ENCODE measurements at regions not wholly inside any gene's neighbourhood (a gene's known extent, or its start where the extent isn't known, plus 50 kb on each side); places are given as distances from the start of the nearest gene placed in this dataset.

- DNase-seq: no peak
- H3K27me3 Mint-ChIP-seq (ENCODE audit: low read depth): peaks cover 2% of the 10 kb centered on the region
- H3K27ac Mint-ChIP-seq: no peak overlapping the region
- no peak overlapping the region for H3K4me3 Mint-ChIP-seq
- no peak for ATAC-seq
- H3K36me3 Mint-ChIP-seq (ENCODE audit: low read depth): no peaks in the 10 kb centered on the region
- ChIA-PET POLR2A (no interaction called here), CTCF (no interaction called here)
- H3K9me3 Mint-ChIP-seq (ENCODE audit: insufficient read depth): no peaks in the 10 kb centered on the region
- no peaks in the 10 kb centered on the region for H3K4me1 Mint-ChIP-seq (ENCODE audit: low read depth)
Observed at GRCh38 chr5:82855893-82856550, 221.2 kb downstream of the TMEM167A start.

- Mint-ChIP-seq H3K4me1 (ENCODE audit: low read depth) (no peaks in the 10 kb centered on the region), H3K27ac (no peak overlapping the region), H3K27me3 (ENCODE audit: low read depth) (peaks cover 2% of the 10 kb centered on the region), H3K9me3 (ENCODE audit: insufficient read depth) (no peaks in the 10 kb centered on the region), H3K4me3 (no peak overlapping the region), H3K36me3 (ENCODE audit: low read depth) (no peaks in the 10 kb centered on the region)
- ATAC-seq (no peak), DNase-seq (no peak)
- ChIA-PET CTCF (no interaction called here), POLR2A (no interaction called here)
Observed at GRCh38 chr5:82854956-82855355, 222.2 kb downstream of the TMEM167A start.

DNA sequence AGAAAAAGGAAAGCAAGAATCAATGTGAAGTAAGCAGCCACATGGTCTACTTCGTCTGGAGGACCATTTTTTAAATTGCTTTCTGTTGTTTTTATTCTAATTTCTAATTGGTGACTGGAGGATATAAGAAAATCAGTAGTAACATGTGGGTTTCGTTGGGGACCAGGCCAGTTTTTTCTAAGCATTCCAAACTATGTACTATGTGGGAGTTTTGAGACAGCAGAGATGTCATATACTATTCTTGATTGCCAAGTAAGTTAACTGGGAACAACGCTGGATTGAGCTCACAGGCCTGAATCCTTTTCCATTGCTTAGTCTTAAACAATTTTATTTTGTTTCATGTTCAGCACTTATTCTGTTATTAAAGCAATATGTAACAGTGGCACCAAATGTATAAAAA is 225.7 kb downstream of the TMEM167A start:
- H3K27ac Mint-ChIP-seq: no peak overlapping the region
- POLR2A ChIA-PET: no interaction called here

GRCh38 chr5:82850393-82850792 is 226.8 kb downstream of the TMEM167A start:
- Mint-ChIP-seq H3K4me1 (ENCODE audit: low read depth) (no peaks in the 10 kb centered on the region), H3K36me3 (ENCODE audit: low read depth) (no peaks in the 10 kb centered on the region), H3K4me3 (no peak overlapping the region), H3K27me3 (ENCODE audit: low read depth) (peaks cover under 1% of the 10 kb centered on the region), H3K27ac (no peak overlapping the region), H3K9me3 (ENCODE audit: insufficient read depth) (no peaks in the 10 kb centered on the region)
- CTCF ChIA-PET: no interaction called here
- ATAC-seq (no peak), DNase-seq (no peak)
- POLR2A ChIA-PET: no interaction called here

More for the DNA sequence above, 225.7 kb downstream of the TMEM167A start:
- ATAC-seq (no peak), DNase-seq (no peak)
- Mint-ChIP-seq H3K4me3 (no peak overlapping the region), H3K27me3 (ENCODE audit: low read depth) (no peaks in the 10 kb centered on the region), H3K36me3 (ENCODE audit: low read depth) (no peaks in the 10 kb centered on the region), H3K9me3 (ENCODE audit: insufficient read depth) (no peaks in the 10 kb centered on the region), H3K4me1 (ENCODE audit: low read depth) (no peaks in the 10 kb centered on the region)
- CTCF ChIA-PET: no interaction called here

GRCh38 chr5:82849885-82850284 is 227.3 kb downstream of the TMEM167A start:
- Mint-ChIP-seq H3K4me1 (ENCODE audit: low read depth) (no peaks in the 10 kb centered on the region), H3K9me3 (ENCODE audit: insufficient read depth) (no peaks in the 10 kb centered on the region), H3K27ac (no peak overlapping the region), H3K4me3 (no peak overlapping the region), H3K36me3 (ENCODE audit: low read depth) (no peaks in the 10 kb centered on the region), H3K27me3 (ENCODE audit: low read depth) (peaks cover 5% of the 10 kb centered on the region)
- CTCF ChIA-PET: no interaction called here
- POLR2A ChIA-PET: no interaction called here
- DNase-seq (no peak), ATAC-seq (no peak)

DNA sequence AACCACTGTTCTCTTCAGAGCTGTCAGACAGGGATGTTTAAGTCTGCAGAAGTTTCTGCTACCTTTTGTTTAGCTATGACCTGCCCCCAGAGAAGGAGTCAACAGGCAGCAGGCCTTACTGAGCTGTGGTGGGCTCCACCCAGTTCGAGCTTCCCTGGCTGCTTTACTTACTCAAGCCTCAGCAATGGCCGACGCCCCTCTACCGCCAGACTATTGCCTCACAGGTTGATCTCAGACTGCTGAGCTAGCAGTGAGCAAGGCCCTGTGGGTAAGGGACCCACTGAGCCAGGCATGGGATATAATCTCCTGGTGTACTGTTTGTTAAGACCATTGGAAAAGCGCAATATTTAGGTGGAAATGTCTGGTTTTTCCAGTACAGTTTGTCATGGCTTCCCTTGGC is 229.6 kb downstream of the TMEM167A start:
- H3K27ac Mint-ChIP-seq: no peak overlapping the region
- CTCF ChIA-PET: no interaction called here
- POLR2A ChIA-PET: no interaction called here
- no peak for DNase-seq
- no peaks in the 10 kb centered on the region for H3K36me3 Mint-ChIP-seq (ENCODE audit: low read depth)
- no peak overlapping the region for H3K4me3 Mint-ChIP-seq
- H3K9me3 Mint-ChIP-seq (ENCODE audit: insufficient read depth): no peaks in the 10 kb centered on the region
- no peak for ATAC-seq
- peaks cover 5% of the 10 kb centered on the region for H3K27me3 Mint-ChIP-seq (ENCODE audit: low read depth)
- no peaks in the 10 kb centered on the region for H3K4me1 Mint-ChIP-seq (ENCODE audit: low read depth)

GRCh38 chr5:82839881-82840280 is 237.3 kb downstream of the TMEM167A start:
- no peak for ATAC-seq
- H3K4me1 Mint-ChIP-seq (ENCODE audit: low read depth): no peaks in the 10 kb centered on the region
- POLR2A ChIA-PET: no interaction called here
- no peaks in the 10 kb centered on the region for H3K36me3 Mint-ChIP-seq (ENCODE audit: low read depth)
- no peak overlapping the region for H3K4me3 Mint-ChIP-seq
- CTCF ChIA-PET: no interaction called here
- H3K27ac Mint-ChIP-seq: no peak overlapping the region
- DNase-seq: no peak
- no peaks in the 10 kb centered on the region for H3K27me3 Mint-ChIP-seq (ENCODE audit: low read depth)
- no peaks in the 10 kb centered on the region for H3K9me3 Mint-ChIP-seq (ENCODE audit: insufficient read depth)

- peaks cover 7% of the 10 kb centered on the region for H3K9me3 Mint-ChIP-seq (ENCODE audit: insufficient read depth)
- no peak for DNase-seq
- no peaks in the 10 kb centered on the region for H3K36me3 Mint-ChIP-seq (ENCODE audit: low read depth)
- H3K27ac Mint-ChIP-seq: no peak overlapping the region
- ATAC-seq: no peak
- H3K4me1 Mint-ChIP-seq (ENCODE audit: low read depth): no peaks in the 10 kb centered on the region
- CTCF ChIA-PET: no interaction called here
- POLR2A ChIA-PET: no interaction called here
- H3K27me3 Mint-ChIP-seq (ENCODE audit: low read depth): peaks cover 5% of the 10 kb centered on the region
- H3K4me3 Mint-ChIP-seq: no peak overlapping the region
Observed at GRCh38 chr5:82835488-82835887, 241.7 kb downstream of the TMEM167A start.

DNA sequence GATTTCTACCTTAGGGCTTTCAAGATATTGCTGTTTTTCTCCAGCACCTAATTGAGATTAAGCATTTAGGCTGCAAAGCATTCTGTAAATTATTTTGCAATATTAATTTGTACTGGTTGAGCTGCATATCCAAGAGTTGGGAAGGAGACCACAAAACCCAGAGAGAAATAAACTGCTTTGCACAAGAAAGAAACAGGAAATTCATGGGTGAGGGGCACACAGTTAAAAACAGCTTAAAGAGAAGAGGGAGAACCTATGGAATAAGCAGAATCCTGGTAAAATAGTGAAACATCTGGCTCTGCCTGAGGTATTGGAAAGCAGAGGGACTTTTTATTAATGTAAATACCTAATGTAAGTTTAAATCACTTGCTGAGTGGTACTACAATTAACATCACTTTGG is 243.0 kb downstream of the TMEM167A start:
- CTCF ChIA-PET: no interaction called here

DNA sequence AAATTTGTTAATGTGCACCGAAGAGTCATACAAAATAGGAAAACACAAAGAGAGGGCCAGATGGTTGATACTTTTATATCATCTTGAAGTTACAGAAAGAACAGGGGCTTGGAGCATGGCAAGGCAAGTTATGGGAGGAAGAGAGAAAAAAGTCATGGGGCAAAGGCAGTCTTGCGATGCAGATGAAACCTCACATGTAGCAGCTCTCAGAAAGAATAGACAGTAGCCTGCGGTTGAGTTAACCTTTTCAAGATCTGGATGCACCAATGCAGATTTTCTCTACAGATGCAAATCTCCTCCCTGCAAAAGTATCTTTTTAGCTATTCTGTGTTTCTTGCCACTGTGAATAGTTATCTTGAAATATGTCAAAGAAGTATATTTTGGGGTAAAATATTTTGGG is 243.9 kb downstream of the TMEM167A start:
- peaks cover 5% of the 10 kb centered on the region for H3K27me3 Mint-ChIP-seq (ENCODE audit: low read depth)
- ChIA-PET CTCF (no interaction called here), POLR2A (no interaction called here)
- H3K9me3 Mint-ChIP-seq (ENCODE audit: insufficient read depth): peaks cover 7% of the 10 kb centered on the region
- no peaks in the 10 kb centered on the region for H3K36me3 Mint-ChIP-seq (ENCODE audit: low read depth)
- H3K27ac Mint-ChIP-seq: no peak overlapping the region
- ATAC-seq (no peak), DNase-seq (no peak)
- no peak overlapping the region for H3K4me3 Mint-ChIP-seq
- H3K4me1 Mint-ChIP-seq (ENCODE audit: low read depth): no peaks in the 10 kb centered on the region

More for the DNA sequence above, 243.0 kb downstream of the TMEM167A start:
- POLR2A ChIA-PET: no interaction called here
- DNase-seq (no peak), ATAC-seq (no peak)
- no peaks in the 10 kb centered on the region for H3K4me1 Mint-ChIP-seq (ENCODE audit: low read depth)
- no peaks in the 10 kb centered on the region for H3K36me3 Mint-ChIP-seq (ENCODE audit: low read depth)
- H3K27me3 Mint-ChIP-seq (ENCODE audit: low read depth): peaks cover 5% of the 10 kb centered on the region
- peaks cover 7% of the 10 kb centered on the region for H3K9me3 Mint-ChIP-seq (ENCODE audit: insufficient read depth)
- H3K4me3 Mint-ChIP-seq: no peak overlapping the region
- H3K27ac Mint-ChIP-seq: no peak overlapping the region

DNA sequence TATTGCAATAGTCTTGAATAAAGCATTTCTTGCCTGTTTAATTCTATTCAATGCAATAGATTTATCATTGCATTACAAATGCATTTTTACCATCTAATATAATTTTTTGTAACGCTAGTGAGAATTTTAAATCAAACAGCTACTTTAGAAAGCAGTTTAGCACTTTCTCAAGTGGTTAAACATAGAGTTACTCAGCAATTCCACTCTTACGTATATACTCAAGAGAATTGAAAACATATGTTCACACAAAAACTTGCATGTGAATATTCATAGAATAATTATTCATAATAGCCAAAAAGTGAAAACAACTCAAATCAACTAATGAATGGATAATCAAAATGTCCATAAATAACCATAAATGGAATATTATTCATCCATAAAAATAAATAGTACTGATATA is 244.7 kb downstream of the TMEM167A start:
- ATAC-seq: no peak
- no peak for DNase-seq
- Mint-ChIP-seq H3K27ac (no peak overlapping the region), H3K27me3 (ENCODE audit: low read depth) (peaks cover 5% of the 10 kb centered on the region), H3K36me3 (ENCODE audit: low read depth) (no peaks in the 10 kb centered on the region), H3K4me1 (ENCODE audit: low read depth) (no peaks in the 10 kb centered on the region), H3K9me3 (ENCODE audit: insufficient read depth) (peaks cover 7% of the 10 kb centered on the region), H3K4me3 (no peak overlapping the region)
- ChIA-PET CTCF (no interaction called here), POLR2A (no interaction called here)

GRCh38 chr5:82828211-82828610 is 249.0 kb downstream of the TMEM167A start:
- ChIA-PET CTCF (no interaction called here), POLR2A (no interaction called here)
- Mint-ChIP-seq H3K4me3 (no peak overlapping the region), H3K27me3 (ENCODE audit: low read depth) (no peaks in the 10 kb centered on the region), H3K27ac (no peak overlapping the region), H3K4me1 (ENCODE audit: low read depth) (peaks cover 2% of the 10 kb centered on the region), H3K9me3 (ENCODE audit: insufficient read depth) (no peaks in the 10 kb centered on the region), H3K36me3 (ENCODE audit: low read depth) (no peaks in the 10 kb centered on the region)
- no peak for DNase-seq
- no peak for ATAC-seq

GRCh38 chr5:82827651-82828050 is 249.5 kb downstream of the TMEM167A start:
- ATAC-seq: no peak
- Mint-ChIP-seq H3K36me3 (ENCODE audit: low read depth) (no peaks in the 10 kb centered on the region), H3K27me3 (ENCODE audit: low read depth) (no peaks in the 10 kb centered on the region), H3K27ac (no peak overlapping the region), H3K4me1 (ENCODE audit: low read depth) (peaks cover 2% of the 10 kb centered on the region), H3K9me3 (ENCODE audit: insufficient read depth) (no peaks in the 10 kb centered on the region), H3K4me3 (no peak overlapping the region)
- DNase-seq: no peak
- ChIA-PET POLR2A (no interaction called here), CTCF (no interaction called here)

All from activated CD8-positive, alpha-beta T cell treated with anti-CD3 and anti-CD28 coated beads, Interleukin-2, amount 10 ng/mL, durations not matched to agents 7 days and 5 days (primary cell).